ENCODE measurements at regions not wholly inside any gene's neighbourhood (a gene's known extent, or its start where the extent isn't known, plus 50 kb on each side); places are given as distances from the start of the nearest gene placed in this dataset.

- Mint-ChIP-seq H3K36me3 (no peaks in the 10 kb centered on the region), H3K4me3 (no peak overlapping the region), H3K9me3 (ENCODE audit: low read depth) (no peaks in the 10 kb centered on the region)
These were observed 283.1 kb upstream of the TNRC6C start for GRCh38 chr17:77675411-77675810.

GRCh38 chr17:77675816-77676215 lies 282.7 kb upstream of the TNRC6C start:
- Mint-ChIP-seq H3K9me3 (ENCODE audit: low read depth) (no peaks in the 10 kb centered on the region), H3K4me3 (no peak overlapping the region), H3K27me3 (no peaks in the 10 kb centered on the region), H3K27ac (no peak overlapping the region), H3K36me3 (no peaks in the 10 kb centered on the region), H3K4me1 (ENCODE audit: low read depth) (no peaks in the 10 kb centered on the region)

More at GRCh38 chr17:77675411-77675810, 283.1 kb upstream of the TNRC6C start:
- H3K27ac Mint-ChIP-seq: no peak overlapping the region
- no peaks in the 10 kb centered on the region for H3K4me1 Mint-ChIP-seq (ENCODE audit: low read depth)
- H3K27me3 Mint-ChIP-seq: no peaks in the 10 kb centered on the region

GRCh38 chr17:77676237-77676661 lies 282.3 kb upstream of the TNRC6C start:
- H3K4me3 Mint-ChIP-seq: no peak overlapping the region
- H3K27me3 Mint-ChIP-seq: no peaks in the 10 kb centered on the region
- no peak overlapping the region for H3K27ac Mint-ChIP-seq
- H3K4me1 Mint-ChIP-seq (ENCODE audit: low read depth): no peaks in the 10 kb centered on the region
- no peaks in the 10 kb centered on the region for H3K36me3 Mint-ChIP-seq
- no peaks in the 10 kb centered on the region for H3K9me3 Mint-ChIP-seq (ENCODE audit: low read depth)

DNA sequence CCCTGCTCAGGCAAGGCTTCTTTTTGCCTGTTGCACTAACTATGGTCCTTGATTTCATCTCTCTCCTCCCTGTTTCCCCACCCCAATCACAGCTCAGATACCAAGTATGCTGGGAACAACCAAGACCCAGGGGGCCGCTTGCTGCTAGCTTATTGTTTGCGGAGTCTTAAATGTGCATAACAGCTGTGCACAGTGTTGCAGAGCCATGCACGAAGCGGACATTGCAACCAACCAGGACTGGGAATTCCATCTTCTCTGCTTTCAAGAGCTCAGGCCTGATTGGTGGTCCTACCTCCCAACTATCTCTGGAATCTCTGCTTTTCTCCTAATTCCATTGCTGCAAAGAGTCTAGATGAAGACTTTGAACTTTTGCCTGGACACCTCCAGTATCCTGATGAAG lies 281.3 kb upstream of the TNRC6C start:
- Mint-ChIP-seq H3K4me3 (no peak overlapping the region), H3K9me3 (ENCODE audit: low read depth) (no peaks in the 10 kb centered on the region), H3K27me3 (no peaks in the 10 kb centered on the region), H3K36me3 (no peaks in the 10 kb centered on the region), H3K27ac (no peak overlapping the region), H3K4me1 (ENCODE audit: low read depth) (no peaks in the 10 kb centered on the region)

DNA sequence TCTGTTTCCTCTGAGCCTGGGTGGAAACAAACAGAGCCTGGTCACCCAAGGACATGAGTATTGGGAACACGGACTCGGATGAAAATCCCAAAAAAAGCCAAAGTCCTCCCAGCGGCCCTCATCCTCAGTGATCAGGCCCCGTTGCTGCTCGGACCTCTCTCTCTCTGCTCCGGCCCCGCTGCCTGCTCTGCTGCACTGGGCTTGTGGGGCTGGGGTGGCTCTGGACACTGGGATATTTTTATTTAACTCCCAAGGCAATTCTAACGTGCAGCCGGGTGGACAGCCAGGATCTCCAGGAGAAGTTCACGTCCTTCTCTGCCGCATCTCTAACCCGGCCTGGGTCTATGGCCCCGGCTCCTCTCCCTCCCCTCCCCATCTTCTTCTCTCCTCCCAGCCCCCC lies 280.9 kb upstream of the TNRC6C start:
- no peaks in the 10 kb centered on the region for H3K9me3 Mint-ChIP-seq (ENCODE audit: low read depth)
- H3K36me3 Mint-ChIP-seq: no peaks in the 10 kb centered on the region
- H3K4me1 Mint-ChIP-seq (ENCODE audit: low read depth): no peaks in the 10 kb centered on the region
- no peak overlapping the region for H3K27ac Mint-ChIP-seq
- H3K4me3 Mint-ChIP-seq: no peak overlapping the region
- H3K27me3 Mint-ChIP-seq: no peaks in the 10 kb centered on the region

DNA sequence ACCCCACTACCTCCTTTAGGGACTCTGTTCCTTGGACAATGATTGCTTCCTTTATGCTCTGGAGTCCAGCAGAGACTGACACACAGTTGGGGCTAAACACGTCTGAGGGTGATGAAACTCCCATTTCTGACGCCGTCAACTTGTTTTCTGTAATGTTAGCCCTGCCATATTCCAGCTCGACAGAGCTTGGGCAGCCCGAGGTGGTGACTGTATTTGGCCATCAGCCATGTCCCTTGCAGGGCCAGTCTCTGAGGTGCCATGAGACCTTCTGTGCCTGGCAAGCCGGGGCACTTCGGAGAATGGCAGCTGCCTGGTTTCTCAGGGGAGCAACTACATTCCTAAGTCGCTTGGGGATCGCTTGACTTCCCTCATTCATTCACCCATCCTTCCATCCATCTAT lies 278.9 kb upstream of the TNRC6C start:
- no peaks in the 10 kb centered on the region for H3K36me3 Mint-ChIP-seq
- no peak overlapping the region for H3K4me3 Mint-ChIP-seq
- no peaks in the 10 kb centered on the region for H3K9me3 Mint-ChIP-seq (ENCODE audit: low read depth)
- no peak overlapping the region for H3K27ac Mint-ChIP-seq
- H3K4me1 Mint-ChIP-seq (ENCODE audit: low read depth): no peaks in the 10 kb centered on the region
- no peaks in the 10 kb centered on the region for H3K27me3 Mint-ChIP-seq

DNA sequence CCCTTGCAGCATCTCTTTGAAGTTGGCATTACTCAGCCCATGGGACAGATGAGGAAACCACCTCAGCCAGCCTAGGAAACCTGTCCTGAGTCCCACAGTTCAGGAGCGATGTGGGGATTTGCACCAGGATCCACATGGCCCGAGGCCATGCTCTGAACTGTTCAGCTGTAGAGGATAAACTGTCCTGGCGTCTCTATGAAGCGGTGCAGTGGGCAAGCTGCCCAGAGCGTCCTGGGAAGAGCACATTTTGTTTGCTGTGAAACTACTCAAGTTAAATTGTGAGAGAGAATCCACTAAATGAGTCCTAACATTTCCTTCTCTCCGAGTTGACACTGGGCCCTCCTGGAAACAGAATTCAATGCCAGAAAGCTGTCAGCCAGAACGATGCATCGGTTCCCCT lies 276.6 kb upstream of the TNRC6C start:
- H3K27me3 Mint-ChIP-seq: no peaks in the 10 kb centered on the region
- H3K36me3 Mint-ChIP-seq: no peaks in the 10 kb centered on the region
- no peaks in the 10 kb centered on the region for H3K4me1 Mint-ChIP-seq (ENCODE audit: low read depth)
- H3K4me3 Mint-ChIP-seq: no peak overlapping the region
- H3K9me3 Mint-ChIP-seq (ENCODE audit: low read depth): no peaks in the 10 kb centered on the region
- H3K27ac Mint-ChIP-seq: no peak overlapping the region

DNA sequence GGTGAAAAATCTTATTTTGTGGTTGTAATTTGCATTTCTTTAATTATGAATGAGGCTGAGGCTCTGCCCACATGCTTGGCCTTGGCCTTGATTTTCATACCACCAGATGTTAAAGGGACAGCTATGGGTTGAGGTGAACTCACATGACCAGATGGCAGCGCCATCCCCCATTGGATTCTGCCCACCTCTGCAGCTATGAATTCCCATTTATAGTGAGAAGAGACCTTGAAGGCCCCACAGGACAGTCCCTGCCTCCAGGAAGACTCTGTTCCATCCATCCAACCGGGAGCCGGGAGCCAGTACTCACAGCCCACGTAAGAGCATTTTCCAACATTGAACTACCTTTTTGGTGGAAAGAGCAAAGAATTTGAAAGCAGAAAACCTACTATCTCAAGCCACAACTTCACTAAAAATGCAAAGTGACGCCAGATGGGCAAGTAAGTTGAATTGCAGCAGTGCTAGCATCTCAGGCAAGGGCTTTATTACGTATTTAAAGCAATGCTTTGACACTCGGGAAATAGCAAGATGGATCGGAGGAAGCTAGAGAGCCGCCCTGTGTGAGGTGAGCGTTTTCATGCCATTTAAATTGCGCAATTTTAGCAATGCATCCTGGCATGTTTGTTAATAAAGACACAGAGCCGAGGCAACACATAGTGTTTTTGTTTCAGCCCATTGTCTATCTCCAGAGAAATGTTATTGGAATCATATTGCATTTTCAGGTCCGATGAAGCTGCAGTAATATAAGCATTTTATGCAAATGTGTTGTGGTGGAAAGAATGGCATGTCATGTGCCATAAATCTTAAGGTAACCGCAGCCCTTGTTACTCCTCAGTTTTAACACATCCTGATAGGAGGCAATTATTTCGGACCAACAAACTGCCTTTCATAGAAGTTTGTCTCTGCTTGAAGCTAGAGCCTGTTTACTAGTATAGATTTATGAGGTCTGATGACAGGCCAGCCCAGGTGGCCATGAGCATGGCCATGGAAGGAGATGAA lies 273.4 kb upstream of the TNRC6C start:
- Mint-ChIP-seq H3K9me3 (ENCODE audit: low read depth) (no peaks in the 10 kb centered on the region), H3K4me1 (ENCODE audit: low read depth) (peaks cover 2% of the 10 kb centered on the region), H3K36me3 (no peaks in the 10 kb centered on the region), H3K4me3 (no peak overlapping the region), H3K27me3 (no peaks in the 10 kb centered on the region), H3K27ac (no peak overlapping the region)

DNA sequence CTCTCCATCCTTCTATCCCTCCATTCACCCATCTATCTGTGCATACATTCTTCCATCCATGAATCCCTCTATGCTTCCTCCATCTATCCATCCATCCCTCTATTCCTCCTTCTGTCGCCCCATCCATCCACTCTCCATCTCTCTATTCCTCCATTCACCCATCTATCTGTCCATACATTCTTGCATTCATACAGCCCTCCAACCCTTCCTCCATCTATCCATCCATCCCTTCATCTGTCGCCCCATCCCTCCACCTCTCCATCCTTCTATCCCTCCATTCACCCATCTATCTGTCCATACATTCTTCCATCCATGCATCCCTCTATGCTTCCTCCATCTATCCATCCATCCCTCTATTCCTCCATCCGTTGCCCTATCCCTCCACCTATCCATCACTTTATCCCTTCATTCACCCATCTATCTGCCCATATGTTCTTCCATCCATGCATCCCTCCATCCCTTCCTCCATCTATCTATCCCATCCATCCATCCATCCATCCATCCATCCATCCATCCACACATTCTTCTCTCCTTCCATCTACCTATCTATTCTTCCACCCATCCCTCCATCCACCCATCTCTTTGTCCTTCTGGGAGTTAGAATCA lies 272.5 kb upstream of the TNRC6C start:
- H3K27ac Mint-ChIP-seq: no peak overlapping the region
- H3K4me3 Mint-ChIP-seq: no peak overlapping the region
- H3K36me3 Mint-ChIP-seq: no peaks in the 10 kb centered on the region
- no peaks in the 10 kb centered on the region for H3K9me3 Mint-ChIP-seq (ENCODE audit: low read depth)
- H3K27me3 Mint-ChIP-seq: no peaks in the 10 kb centered on the region
- H3K4me1 Mint-ChIP-seq (ENCODE audit: low read depth): peaks cover 11% of the 10 kb centered on the region

- H3K4me3 Mint-ChIP-seq: no peak overlapping the region
- H3K27ac Mint-ChIP-seq: no peak overlapping the region
- H3K4me1 Mint-ChIP-seq (ENCODE audit: low read depth): peaks cover 17% of the 10 kb centered on the region
- H3K36me3 Mint-ChIP-seq: no peaks in the 10 kb centered on the region
- no peaks in the 10 kb centered on the region for H3K9me3 Mint-ChIP-seq (ENCODE audit: low read depth)
- no peaks in the 10 kb centered on the region for H3K27me3 Mint-ChIP-seq
These were observed 271.6 kb upstream of the TNRC6C start for GRCh38 chr17:77686903-77687302.

DNA sequence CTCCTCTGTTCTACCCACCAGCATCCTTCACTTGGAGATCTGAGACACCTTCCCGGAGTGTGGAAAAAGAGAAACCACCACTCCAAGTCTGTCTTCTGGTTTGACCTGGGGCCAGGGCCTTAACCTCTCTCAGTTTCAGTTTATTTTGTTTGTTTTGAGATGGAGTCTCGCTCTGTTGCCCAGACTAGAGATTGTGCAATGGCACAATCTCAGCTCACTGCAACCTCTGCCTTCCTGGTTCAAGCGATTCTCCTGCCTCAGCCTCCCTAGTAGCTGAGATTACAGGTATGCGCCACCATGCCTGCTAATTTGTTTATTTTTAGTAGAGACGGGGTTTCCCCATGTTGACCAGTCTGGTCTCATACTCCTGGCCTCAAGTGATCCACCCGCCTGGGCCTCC lies 271.1 kb upstream of the TNRC6C start:
- Mint-ChIP-seq H3K4me1 (ENCODE audit: low read depth) (peaks cover 22% of the 10 kb centered on the region), H3K4me3 (no peak overlapping the region), H3K27ac (no peak overlapping the region), H3K36me3 (no peaks in the 10 kb centered on the region), H3K9me3 (ENCODE audit: low read depth) (no peaks in the 10 kb centered on the region), H3K27me3 (no peaks in the 10 kb centered on the region)

- H3K9me3 Mint-ChIP-seq (ENCODE audit: low read depth): no peaks in the 10 kb centered on the region
- no peak overlapping the region for H3K27ac Mint-ChIP-seq
- H3K4me1 Mint-ChIP-seq (ENCODE audit: low read depth): peaks cover 27% of the 10 kb centered on the region
These were observed 270.6 kb upstream of the TNRC6C start for GRCh38 chr17:77687921-77688320.

DNA sequence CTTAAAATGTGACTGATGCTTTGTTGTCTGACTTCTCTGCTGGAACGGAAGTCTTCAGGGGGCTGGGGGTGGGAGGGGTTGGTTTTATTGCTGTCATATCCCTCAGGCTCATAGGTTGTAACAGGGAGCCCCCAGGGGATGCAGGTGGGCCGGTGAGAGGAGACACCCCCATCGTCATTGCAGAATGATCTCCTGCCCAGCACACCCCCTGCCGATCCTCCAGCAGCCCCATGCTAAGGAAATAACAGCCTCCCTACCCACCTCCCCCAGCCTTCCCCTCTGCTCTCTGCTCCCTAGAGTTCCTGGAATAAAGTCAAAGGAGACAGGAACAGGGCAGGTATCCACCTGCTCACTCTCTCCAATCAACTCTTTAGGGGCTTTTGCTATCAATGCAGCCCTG lies 270.1 kb upstream of the TNRC6C start:
- Mint-ChIP-seq H3K27me3 (no peaks in the 10 kb centered on the region), H3K4me3 (no peak overlapping the region), H3K4me1 (ENCODE audit: low read depth) (peaks cover 28% of the 10 kb centered on the region), H3K36me3 (no peaks in the 10 kb centered on the region), H3K27ac (no peak overlapping the region), H3K9me3 (ENCODE audit: low read depth) (no peaks in the 10 kb centered on the region)

More at GRCh38 chr17:77687921-77688320, 270.6 kb upstream of the TNRC6C start:
- no peaks in the 10 kb centered on the region for H3K27me3 Mint-ChIP-seq
- no peak overlapping the region for H3K4me3 Mint-ChIP-seq
- no peaks in the 10 kb centered on the region for H3K36me3 Mint-ChIP-seq

DNA sequence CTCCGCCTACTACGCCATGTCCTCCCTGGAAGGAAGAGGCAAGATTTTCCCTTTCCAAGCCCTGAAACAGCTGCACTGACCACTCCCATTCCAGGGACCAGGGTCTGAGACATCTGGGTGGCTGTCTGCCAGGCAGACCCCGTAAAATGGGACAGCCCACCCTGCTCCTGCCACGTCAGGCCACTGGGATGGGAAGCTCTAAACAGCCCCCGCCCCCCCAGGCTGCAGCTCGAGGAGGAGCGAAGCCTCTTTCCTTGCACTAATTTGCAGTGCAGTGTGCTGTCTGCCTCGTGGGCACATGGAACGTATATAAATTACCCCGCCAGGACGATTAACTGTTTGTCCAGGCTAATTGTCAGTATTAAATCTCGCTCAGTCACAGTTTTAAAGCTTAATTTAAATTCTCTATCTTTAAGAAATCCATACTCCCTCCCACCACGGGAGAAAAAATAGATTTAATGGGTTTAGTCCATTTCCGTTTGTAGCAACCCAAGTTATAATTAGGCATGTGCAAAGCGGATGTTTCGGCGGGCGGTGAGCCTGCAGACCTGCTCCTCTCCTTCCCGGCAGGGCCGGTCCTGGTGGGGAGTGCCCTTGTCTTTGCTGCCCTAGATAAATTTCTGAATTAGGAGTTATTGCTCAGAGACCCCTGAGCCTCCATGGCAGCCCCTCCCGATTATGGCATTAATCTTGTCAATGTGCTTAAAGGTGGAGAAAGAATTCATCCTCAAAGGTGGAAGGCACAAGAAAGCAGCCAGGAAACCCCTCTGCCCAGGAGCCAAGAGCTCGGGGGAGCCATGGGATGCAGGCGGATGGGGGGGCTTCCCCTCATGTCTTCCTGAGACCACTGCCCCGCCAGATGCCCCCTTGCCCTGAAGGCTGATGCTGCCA lies 268.0 kb upstream of the TNRC6C start:
- H3K9me3 Mint-ChIP-seq (ENCODE audit: low read depth): no peaks in the 10 kb centered on the region
- peaks cover 30% of the 10 kb centered on the region for H3K4me1 Mint-ChIP-seq (ENCODE audit: low read depth)
- no peaks in the 10 kb centered on the region for H3K27me3 Mint-ChIP-seq
- H3K36me3 Mint-ChIP-seq: no peaks in the 10 kb centered on the region
- peak overlapping the region; percentile 53 for H3K4me3 Mint-ChIP-seq
- peak overlapping the region; percentile 28 for H3K27ac Mint-ChIP-seq
